ENCODE measurements at regions not wholly inside any gene's neighbourhood (a gene's known extent, or its start where the extent isn't known, plus 50 kb on each side); places are given as distances from the start of the nearest gene placed in this dataset.

DNA sequence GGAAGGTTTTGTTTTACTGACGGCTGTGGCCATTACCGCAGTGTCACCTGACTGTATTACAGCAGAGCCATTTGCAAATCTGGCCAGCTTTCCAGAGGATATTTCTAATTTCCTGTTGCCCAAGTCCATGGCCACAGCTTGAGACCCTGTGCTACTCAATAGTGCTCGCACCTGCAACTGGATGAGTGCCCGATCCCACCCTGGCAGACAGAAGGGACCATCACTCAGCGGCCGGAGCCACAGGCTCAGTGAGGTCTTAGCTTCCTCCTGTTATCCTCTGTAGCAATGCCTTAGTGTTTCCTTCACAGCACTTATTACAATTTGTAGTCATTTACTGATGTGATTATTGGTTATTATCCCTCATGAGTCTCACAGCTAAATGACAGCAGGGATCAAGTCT is 184.8 kb downstream of the LRRN1 start:
- intact Hi-C loops (cut with micrococcal nuclease; ENCODE audit: unreplicated experiment): no loop called here
- POLR2A ChIA-PET: no interaction called here
- no peaks in the 10 kb centered on the region for H3K9me2 ChIP-seq (ENCODE audit: insufficient read depth, low read length)
- H3K4me1 ChIP-seq (ENCODE audit: insufficient read depth, low read length, poor library complexity, severe bottlenecking): no peaks in the 10 kb centered on the region
- CTCF ChIA-PET (ENCODE audit: unreplicated experiment): no interaction called here
- H4K20me1 ChIP-seq (ENCODE audit: insufficient read depth, low read length): no peaks in the 10 kb centered on the region
- DNase-seq (ENCODE audit: low spot score): no peak
- no peaks in the 10 kb centered on the region for H3K79me2 ChIP-seq (ENCODE audit: insufficient read depth, low read depth, low read length)
- H3K4me2 ChIP-seq (ENCODE audit: low read length): no peak overlapping the region
- no peak overlapping the region for H3K27ac ChIP-seq (ENCODE audit: low read depth, low read length, poor library complexity, severe bottlenecking)
- no peaks in the 10 kb centered on the region for H3K36me3 ChIP-seq (ENCODE audit: insufficient read depth, low read length)
- no peak overlapping the region for H2AFZ ChIP-seq (ENCODE audit: low read length)
- H3K9me3 ChIP-seq (ENCODE audit: low read length): no peaks in the 10 kb centered on the region
- no TSS peak for BruUV-seq (replicated peaks)
- TF ChIP-seq, protein P1, sequence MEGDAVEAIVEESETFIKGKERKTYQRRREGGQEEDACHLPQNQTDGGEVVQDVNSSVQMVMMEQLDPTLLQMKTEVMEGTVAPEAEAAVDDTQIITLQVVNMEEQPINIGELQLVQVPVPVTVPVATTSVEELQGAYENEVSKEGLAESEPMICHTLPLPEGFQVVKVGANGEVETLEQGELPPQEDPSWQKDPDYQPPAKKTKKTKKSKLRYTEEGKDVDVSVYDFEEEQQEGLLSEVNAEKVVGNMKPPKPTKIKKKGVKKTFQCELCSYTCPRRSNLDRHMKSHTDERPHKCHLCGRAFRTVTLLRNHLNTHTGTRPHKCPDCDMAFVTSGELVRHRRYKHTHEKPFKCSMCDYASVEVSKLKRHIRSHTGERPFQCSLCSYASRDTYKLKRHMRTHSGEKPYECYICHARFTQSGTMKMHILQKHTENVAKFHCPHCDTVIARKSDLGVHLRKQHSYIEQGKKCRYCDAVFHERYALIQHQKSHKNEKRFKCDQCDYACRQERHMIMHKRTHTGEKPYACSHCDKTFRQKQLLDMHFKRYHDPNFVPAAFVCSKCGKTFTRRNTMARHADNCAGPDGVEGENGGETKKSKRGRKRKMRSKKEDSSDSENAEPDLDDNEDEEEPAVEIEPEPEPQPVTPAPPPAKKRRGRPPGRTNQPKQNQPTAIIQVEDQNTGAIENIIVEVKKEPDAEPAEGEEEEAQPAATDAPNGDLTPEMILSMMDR (conservative IDR thresholded peaks at IDR 0.05; ENCODE audit: low read length): no peak
- TF ChIP-seq EZH2phosphoT487 (IDR thresholded peaks at IDR 0.05; ENCODE audit: borderline replicate concordance, low read depth, low read length): no peak
- H3K4me3 ChIP-seq (ENCODE audit: low read depth, low read length, poor library complexity, severe bottlenecking): no peak overlapping the region

DNA sequence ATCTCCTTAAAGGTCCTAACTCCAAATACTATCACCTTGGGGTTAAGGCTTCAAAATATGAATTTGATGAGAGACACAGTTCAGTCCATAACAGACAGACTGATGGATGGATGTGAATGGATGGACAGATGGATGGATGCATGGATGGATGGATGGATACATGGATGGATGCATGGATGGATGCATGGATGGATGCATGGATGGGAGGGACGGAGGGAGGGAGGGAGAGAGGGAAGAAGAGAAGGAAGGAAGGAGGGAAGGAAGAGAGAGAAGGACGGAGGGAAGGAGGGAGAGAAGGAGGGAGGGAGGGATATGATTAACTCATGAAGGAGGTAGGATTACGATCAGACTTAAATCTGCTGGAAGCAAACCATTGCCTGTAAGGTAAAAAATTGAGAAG is 192.4 kb downstream of the LRRN1 start:
- intact Hi-C loops (cut with micrococcal nuclease; ENCODE audit: unreplicated experiment): no loop called here
- ChIA-PET POLR2A (interaction anchor here (0.6 kb wide), 1 partner anchor 96 kb away, joined by 3 read pairs; no protein-coding TSS in a partner anchor), CTCF (ENCODE audit: unreplicated experiment) (no interaction called here)
- no peaks in the 10 kb centered on the region for H3K9me2 ChIP-seq (ENCODE audit: insufficient read depth, low read length)
- no peak for TF ChIP-seq EZH2phosphoT487 (IDR thresholded peaks at IDR 0.05; ENCODE audit: borderline replicate concordance, low read depth, low read length)
- TF ChIP-seq, protein P1 (conservative IDR thresholded peaks at IDR 0.05; ENCODE audit: low read length): no peak
- H3K27ac ChIP-seq (ENCODE audit: low read depth, low read length, poor library complexity, severe bottlenecking): no peak overlapping the region
- H3K4me3 ChIP-seq (ENCODE audit: low read depth, low read length, poor library complexity, severe bottlenecking): no peak overlapping the region
- H2AFZ ChIP-seq (ENCODE audit: low read length): no peak overlapping the region
- no peaks in the 10 kb centered on the region for H4K20me1 ChIP-seq (ENCODE audit: insufficient read depth, low read length)
- no peak for DNase-seq (ENCODE audit: low spot score)
- H3K4me2 ChIP-seq (ENCODE audit: low read length): no peak overlapping the region
- no peaks in the 10 kb centered on the region for H3K36me3 ChIP-seq (ENCODE audit: insufficient read depth, low read length)
- H3K9me3 ChIP-seq (ENCODE audit: low read length): no peaks in the 10 kb centered on the region
- BruUV-seq (replicated peaks): no TSS peak
- H3K79me2 ChIP-seq (ENCODE audit: insufficient read depth, low read depth, low read length): no peaks in the 10 kb centered on the region
- H3K4me1 ChIP-seq (ENCODE audit: insufficient read depth, low read length, poor library complexity, severe bottlenecking): no peaks in the 10 kb centered on the region

DNA sequence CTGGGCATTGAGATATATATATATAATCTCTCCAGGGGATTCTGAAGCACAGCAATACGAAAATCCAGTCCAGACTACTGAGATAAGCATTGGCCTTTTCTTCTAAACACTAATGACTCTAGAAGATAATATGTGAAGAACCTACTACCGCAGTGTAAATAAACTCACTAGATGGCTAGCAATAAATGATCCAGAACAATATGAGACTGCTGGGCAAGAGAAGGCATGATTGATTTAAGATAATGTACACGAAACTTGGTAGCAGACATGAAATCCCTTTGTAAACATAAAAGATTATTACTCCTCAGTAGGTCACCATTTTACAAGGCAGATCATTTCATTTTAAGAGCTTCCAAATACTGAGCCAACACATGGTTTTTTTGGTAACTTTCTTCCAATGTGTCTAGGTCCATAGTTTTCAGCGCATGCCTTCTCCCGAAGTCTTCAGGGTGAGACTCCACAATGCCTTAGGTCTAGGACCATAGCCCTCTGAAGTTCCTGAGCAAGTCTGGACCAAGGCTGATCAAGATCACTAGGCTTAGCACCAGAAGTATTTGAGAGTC is 193.2 kb downstream of the LRRN1 start:
- no peaks in the 10 kb centered on the region for H3K9me2 ChIP-seq (ENCODE audit: insufficient read depth, low read length)
- H3K79me2 ChIP-seq (ENCODE audit: insufficient read depth, low read depth, low read length): no peaks in the 10 kb centered on the region
- intact Hi-C loops (cut with micrococcal nuclease; ENCODE audit: unreplicated experiment): no loop called here
- no peaks in the 10 kb centered on the region for H3K9me3 ChIP-seq (ENCODE audit: low read length)
- no peak overlapping the region for H2AFZ ChIP-seq (ENCODE audit: low read length)
- POLR2A ChIA-PET: no interaction called here
- H3K4me3 ChIP-seq (ENCODE audit: low read depth, low read length, poor library complexity, severe bottlenecking): no peak overlapping the region
- no TSS peak for BruUV-seq (replicated peaks)
- H3K4me2 ChIP-seq (ENCODE audit: low read length): no peak overlapping the region
- DNase-seq (ENCODE audit: low spot score): no peak
- no peaks in the 10 kb centered on the region for H4K20me1 ChIP-seq (ENCODE audit: insufficient read depth, low read length)
- H3K36me3 ChIP-seq (ENCODE audit: insufficient read depth, low read length): no peaks in the 10 kb centered on the region
- CTCF ChIA-PET (ENCODE audit: unreplicated experiment): no interaction called here
- no peaks in the 10 kb centered on the region for H3K4me1 ChIP-seq (ENCODE audit: insufficient read depth, low read length, poor library complexity, severe bottlenecking)
- TF ChIP-seq EZH2phosphoT487 (IDR thresholded peaks at IDR 0.05; ENCODE audit: borderline replicate concordance, low read depth, low read length): no peak
- TF ChIP-seq, protein P1 (conservative IDR thresholded peaks at IDR 0.05; ENCODE audit: low read length): no peak
- no peak overlapping the region for H3K27ac ChIP-seq (ENCODE audit: low read depth, low read length, poor library complexity, severe bottlenecking)
